HG02884 (cell line): ENCODE measurements at regions not wholly inside any gene's neighbourhood (a gene's known extent, or its start where the extent isn't known, plus 50 kb on each side); places are given as distances from the start of the nearest gene placed in this dataset.

Source experiments
- ATAC-seq: cut with Tn5 transposase; IDR thresholded peaks from one replicate; pipeline ENCODE4 v1.9.1; 2021; ENCODE audit warnings: mild to moderate bottlenecking, moderate library complexity; ENCODE audit not compliant: unreplicated experiment

DNA sequence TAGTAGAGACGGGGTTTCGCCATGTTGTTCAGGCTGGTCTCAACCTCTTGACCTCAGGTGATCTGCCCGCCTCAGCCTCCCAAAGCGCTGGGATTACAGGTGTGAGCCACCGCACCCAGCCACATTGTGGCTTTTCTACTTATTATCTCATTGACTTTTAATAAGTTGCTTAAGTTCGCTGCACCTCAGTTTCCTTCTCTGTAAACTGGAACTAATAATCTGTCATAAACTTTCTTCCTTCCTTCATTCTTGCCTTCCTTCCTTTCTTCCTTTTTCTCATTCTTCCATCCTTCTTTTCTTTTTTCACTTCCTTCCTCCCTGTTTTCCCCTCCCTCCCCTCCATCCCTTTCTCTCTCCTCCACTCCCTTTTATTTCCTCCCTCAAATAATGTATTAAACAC, 192.2 kb downstream of the MAF start:
- ATAC-seq, result no peak

DNA sequence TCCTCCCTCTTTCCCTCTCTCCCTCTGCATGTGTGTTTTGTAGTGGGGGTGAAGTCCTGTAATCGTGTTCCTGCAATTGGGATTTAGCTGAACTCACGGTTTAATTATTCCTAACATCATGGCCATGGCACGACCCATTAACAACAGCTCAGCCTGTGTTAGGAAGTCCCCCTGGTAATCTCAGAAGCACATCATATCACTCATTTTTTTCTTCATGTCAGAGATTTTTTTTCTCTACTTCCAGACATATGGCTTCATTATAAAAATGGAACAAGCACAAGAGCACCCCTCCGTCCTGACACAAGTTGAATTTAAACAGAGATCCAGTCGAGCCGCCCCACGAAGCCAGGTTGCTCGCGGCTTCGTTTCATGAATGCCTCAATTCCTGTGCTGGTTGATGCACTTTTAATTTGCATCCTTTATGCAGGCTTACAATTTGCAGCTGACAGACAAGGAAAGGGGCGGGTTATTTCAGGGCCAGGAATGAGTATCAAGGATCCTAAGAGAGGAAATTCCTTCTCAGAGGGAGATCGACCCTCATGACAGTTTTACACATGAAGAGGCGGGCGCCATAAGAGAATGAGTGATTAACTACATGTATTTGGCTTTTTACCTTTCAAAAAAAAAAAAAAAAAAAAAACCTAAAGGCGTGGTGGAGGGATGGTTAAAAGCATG, 192.9 kb downstream of the MAF start:
- ATAC-seq, result no peak

DNA sequence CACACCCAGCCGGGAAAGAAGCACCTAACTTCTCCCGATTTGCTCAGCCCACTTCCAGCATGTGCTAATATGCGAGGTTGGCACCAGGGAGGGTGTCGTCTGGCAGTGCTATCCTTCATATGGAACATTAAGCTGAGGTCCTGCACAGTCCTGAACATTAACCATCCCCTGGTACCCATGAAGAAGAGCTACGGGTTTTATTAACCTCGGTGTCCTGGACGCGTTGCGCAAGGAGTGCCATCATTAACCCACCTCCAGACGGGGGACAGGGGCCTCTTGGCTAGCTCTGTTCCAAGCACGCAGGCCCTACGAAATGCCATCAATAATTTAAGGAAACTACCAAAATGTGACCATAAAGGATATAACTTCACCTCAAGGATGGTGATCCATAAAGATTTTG, 193.5 kb downstream of the MAF start:
- no peak for ATAC-seq

DNA sequence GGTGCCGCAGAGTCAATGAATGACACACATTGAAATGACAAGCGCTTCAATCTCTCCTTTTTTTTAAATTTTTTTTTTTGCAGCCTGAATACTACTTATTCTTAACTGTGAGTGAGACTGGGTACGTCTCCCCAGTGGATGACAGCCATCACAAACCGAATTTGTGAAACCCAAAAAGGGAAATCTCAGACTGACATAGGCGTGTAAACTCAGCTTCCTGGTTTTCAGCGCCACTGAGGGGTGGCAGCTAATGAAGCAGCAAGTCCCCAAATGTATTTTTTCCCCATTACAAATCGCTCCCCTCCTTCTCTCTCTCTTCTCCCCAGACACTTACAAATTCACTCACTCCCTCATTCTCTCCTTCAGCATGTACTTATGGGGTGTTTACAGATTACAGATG, 196.0 kb downstream of the MAF start:
- ATAC-seq, result no peak

DNA sequence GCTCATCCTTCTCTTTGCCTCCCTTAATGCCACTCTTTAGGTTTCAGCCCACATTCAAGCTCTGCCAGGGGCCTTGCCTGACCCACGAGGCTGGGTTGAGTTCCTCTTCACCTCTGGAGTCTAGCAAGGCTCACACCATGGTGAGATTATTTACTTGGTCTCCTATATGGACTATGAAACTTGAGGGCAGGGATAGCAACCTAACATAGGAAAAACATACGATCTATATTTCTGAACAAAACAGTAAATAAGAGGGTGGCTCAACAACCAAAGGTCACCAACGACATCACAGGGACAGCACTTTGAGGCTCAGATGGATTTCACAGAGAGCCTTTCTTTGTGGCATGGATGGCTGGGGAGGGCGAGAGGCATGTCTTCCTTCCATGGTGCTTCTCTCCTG, 197.0 kb downstream of the MAF start:
- no peak for ATAC-seq

DNA sequence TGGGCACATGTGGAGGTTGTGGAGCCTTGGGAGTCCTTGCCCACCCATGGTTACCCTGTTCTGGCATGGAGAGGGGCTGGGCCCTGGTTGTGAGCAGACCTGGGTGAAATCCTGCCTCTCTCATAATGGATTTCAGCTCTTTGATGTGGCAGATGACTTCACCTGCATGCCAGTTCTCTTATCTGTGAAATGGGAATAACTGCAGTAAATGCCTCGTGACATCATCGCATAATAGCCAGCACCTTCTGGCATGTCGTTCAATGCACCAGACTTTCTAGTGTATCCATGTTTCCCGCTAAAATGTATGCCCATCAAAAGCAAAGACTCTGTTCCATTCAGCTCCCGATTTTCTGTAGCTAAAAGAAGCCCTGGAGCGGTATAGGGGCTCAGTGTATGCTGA, 197.6 kb downstream of the MAF start:
- no peak for ATAC-seq

DNA sequence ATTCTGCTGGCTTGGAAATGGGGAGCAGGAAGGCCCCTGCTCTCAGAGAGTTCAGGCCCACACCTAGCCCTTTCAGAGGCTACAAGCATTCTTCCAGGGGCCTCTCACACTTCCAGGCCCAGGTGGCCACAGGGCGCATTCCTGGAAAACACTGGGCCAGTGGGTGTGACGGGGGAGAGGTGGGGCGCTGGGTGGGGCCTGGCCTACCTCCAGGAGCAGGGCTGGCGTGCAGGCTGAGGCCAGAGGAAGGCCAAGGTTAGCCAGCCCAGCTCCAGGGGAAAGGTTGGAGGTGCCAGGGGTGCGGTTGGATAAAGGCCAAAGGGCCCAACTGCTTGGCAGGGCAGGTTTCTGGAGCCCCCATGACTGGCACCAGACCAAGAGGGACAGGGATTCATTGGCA, 198.2 kb downstream of the MAF start:
- no peak for ATAC-seq

DNA sequence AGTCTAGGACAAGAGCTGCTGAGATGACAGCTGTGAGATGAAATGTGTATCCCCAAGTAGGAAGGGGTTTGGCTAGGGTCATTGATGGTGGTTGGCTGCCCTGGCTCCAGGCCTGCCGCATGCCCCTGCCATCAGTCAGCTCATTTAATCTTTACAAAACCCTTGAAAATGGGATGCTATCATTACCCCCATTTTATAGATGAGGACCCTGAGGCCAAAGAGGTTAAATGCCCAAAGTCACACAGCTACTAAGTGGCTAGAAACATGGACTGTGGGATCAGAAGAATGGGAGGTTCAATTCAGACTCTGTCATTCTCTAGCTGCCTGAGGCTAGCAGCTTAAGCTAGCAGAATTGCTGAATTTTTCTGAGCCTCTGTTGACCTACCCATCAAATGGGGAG, 198.8 kb downstream of the MAF start:
- no peak for ATAC-seq

DNA sequence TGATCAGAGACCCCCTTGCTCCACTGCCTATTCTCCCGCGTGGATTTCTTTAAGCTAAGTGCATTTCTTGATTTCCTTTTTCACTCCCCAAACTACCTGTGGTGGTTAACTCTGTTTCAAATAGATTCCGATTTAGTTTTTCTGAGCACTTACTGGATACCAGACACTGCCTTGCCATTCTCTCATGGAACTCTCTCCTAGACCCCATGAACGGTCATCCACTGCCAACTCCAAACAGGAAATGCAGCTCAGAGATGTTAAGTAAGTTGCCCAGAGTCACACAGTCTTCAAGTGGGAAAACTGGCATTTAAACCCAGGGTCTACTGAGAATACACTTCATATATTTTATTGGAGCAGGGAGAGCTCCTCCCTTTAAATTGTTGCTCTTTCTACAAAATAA, 199.4 kb downstream of the MAF start:
- no peak for ATAC-seq

DNA sequence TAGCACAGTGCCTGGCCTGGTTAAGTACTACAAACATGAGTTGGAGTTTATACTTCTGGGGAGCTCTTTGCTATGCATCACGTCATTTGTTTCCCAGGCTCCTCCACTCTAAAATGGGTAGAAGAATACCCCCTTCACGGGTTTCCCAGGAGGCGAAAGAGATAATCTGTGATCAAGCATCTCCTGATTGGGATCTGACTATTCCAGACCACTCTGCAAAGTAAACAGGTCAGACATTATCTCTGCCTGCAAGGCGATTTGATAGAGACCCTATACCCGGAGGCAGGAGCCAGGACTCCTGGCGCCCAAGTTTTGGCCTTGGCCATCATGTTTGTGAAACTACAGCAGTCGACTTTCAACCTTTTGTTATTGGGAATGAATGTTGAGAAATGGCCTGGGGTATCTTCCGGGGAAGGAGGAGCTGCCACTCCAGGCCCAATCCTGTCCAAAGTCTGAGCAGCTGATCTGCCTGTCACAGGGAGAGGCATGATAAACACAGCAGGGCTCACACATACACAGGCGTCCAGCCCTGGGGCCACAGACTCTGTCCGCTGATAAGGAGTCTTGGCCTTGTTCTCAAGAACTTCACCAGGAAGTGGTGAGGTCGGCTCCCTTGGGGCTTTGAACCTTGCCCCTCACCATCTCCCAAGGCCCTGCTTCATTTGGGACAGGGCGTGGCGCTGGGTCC, 199.9 kb downstream of the MAF start:
- ATAC-seq, result no peak

DNA sequence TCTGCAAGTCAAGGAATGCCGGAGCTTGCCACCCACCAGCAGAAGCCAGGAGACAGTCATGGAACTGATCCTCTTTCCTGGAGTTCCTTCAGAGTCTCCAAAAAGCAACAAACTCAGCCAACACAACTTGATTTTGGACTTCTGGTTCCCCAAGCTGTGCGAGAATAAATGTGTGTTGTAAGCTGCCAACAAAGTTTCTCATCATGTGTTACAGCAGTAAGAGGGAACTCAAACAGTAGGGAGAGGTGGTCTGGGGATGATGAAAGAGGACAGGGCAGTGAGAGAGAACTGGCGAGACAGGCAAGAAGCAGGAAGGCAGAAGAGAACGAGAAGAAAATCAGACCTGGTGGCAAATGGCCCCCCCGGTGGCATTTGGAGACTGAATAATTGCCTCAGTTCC, 204.9 kb downstream of the MAF start:
- no peak for ATAC-seq

DNA sequence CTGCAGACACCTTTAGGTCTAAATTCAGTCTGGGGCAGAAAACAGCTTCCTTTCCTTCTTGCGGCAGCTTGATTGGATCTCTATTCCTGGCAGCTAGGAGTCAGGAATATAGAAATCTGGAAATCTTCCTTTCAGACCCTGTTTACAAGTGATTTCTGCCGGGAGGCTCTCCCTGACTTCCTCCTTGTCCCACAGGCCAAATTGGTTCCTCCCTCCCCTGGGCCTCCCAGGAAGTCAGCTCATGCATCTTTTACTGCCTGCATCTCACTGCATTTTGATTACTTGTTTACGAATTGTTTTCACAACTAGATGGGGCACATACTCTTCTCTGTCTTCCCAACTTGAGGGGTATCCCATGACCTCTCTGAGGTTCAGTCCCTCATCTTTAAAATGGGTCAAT, 206.3 kb downstream of the MAF start:
- no peak for ATAC-seq

DNA sequence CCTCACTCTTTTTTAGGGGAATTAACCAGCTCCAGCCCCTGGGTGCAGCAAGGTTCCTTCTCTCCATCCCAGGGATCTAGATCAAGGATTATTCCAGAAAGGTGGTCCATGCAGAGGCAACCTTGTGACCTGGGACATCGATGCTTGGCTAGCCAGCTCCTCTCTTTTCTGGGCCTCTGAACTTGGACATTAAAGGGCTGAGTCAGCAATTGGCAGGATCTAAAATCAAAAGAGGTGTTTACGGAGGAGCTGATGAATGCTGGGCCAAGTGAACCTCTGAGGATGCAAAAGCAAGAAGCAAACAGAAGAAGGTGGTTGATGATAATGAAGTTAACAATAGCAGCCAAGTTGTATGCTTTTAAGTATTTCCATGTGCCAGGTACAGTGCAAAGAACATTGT, 207.0 kb downstream of the MAF start:
- ATAC-seq, result no peak

DNA sequence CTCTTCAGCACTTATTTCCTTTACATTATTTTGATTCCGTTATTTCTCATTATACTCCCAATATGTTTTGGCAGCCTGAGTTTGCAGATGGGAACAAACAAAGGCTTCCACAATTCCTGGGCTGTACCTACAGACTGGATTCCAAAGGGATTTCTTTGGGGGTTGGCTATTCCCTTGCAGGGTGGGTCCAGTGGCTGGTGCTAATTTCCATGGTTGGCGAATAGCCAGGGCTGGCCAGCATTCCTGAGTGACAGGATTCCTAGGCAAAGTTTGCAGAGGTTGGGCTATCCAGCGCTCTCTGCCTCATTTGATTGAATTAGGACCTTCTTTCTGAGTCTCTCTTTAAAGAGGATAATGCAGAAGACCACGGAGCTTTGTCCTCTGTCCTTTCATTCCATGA, 207.4 kb downstream of the MAF start:
- no peak for ATAC-seq

DNA sequence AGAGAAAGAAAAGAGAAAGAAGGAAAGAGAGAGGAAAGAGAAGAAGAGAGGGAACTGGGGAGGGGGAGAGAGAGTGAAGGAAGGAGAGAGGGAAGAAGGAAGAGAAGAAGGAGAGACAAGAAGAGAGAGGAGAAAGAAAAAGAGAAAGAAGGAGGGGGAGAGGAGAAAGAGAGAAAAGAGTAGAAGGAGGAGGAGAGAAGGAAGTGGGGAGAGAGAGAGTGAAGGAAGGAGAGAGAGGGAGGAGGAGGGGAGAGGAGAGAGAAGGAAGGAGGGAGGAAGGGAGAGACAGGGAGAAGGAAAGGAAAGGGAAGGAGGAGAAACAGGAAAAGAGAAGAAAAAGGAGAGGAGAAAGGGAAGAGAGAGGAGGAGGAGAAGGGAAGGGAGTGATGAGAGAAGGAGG, 208.5 kb downstream of the MAF start:
- ATAC-seq, result no peak

DNA sequence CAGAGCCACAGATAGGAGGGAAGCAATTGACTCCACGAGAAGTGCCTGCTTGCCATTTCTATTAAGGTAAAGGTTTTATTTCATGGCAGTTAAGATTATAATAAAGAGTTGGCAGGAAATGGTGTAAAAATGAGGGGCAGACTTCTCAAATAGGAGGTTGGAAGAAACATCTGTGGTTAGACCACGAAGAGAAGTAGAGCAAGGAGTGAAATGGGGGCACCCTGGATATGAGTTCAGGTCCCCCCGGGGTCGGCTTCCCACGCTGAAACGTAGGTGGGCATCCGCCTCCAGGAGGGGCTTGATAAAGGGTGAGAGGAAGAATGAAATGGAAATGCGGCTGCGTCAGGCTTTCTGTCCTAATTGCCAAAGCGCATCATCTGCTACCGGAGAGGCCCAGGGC, 209.1 kb downstream of the MAF start:
- ATAC-seq, result no peak

DNA sequence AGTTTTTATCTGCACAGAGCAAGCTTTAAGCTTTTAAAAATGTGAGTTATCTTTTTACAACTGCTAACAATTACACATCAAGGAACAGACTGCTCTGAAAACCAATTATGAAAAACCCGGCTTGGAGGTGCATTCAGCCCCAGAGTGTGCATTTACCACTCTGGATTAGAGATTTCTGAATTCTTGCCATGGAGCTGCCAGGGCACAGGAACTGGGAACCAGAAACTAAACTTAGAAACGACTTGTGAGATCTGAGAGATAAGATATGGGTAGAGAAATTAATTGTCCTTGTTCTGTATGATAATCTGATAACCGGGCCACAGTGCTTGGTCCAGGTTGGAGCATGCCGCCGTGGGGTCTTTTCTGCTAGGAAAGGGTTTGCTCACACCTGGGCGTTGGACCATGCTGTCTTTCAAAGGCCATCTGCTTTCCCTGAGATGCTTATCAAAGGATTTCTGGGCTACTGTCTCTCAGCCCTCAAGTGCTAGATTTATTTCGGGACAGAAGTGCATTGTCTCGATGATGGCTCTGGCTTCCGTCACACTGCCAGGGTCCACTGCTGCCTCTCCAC, 210.0 kb downstream of the MAF start:
- no peak for ATAC-seq

DNA sequence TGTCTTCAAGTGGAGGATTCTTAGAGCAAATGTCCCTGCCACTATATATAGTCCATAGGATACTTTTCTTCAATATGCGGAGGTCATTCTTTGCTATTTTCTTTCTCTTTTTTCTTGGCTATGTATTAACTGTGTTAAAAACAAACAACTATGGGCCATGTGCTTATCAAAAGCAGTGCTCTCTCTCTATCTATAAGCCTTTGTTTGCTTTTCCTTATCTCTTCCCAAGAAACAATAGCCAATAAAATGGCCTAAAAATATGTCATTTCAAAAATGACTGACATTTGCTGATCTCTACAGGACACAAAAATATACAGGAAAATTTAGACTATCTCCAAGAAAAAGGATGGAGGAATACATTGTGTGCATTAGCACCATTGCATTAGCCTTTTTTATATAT, 212.1 kb downstream of the MAF start:
- ATAC-seq, result no peak

DNA sequence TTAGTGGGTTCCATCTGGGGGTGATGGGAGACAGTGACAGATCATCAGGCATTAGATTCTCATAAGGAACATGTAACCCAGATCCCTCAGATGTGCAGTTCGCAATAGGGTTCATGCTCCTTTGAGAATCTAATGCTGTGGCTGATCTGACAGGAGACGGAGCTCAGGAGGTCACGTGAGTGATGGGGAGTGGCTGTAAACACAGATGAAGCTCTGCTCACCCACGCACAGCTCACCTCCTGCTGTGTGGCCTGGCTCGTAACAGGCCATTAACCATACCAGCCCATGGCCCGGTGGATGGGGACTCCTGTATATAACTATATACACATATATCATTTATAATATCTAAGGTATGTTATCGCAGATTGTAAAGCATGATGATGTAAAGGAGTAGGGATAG, 214.2 kb downstream of the MAF start:
- no peak for ATAC-seq

DNA sequence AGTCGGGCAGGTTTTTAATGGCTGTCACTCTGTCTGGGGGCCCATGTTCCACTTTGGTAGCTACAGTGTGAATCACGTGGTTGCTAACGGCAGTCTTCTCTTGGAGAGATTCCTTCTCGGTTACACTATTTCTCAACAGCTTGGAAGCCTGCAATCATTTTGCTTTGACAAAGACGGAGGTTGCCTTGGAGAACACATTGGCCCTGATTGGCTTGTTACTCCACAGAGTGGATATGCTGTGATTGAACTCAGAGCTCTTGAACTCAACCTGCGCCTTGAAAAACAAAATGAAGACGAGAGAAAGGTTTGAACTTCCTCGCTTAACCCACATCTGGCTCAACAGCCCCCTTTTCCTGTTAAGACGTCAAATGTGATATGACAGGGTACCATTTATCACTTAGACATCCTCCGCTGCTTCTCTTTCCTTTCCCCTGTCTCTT, 218.9 kb downstream of the MAF start:
- no peak for ATAC-seq

DNA sequence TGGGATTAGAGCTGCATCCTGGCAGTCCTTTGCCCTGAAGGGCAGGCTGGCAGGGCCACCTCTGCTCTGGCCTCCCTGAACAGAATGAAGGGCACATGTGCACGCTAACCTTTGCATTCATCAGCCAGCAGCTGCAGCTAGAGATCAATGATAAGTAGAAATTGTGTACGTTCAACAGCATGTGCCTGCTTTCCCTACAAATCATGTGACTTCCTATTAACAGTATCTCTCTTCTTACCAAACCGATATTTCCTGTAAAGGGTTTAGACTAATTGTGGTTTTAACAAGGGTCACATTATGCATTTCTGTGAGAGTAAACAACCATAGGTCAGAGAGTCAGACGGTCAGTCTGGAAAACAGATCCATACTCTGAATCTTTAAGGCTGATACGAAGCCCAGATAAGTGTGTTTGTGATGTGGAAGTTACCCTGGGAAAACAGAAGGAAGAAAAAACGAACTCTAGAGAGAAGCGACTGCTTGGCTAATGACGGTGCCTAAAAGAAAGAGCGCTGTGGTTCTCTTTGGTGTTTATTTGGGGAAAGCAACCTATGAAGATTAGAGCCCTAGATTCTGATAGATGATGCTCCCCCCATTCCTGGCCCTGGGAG, 219.4 kb downstream of the MAF start:
- ATAC-seq, result no peak

DNA sequence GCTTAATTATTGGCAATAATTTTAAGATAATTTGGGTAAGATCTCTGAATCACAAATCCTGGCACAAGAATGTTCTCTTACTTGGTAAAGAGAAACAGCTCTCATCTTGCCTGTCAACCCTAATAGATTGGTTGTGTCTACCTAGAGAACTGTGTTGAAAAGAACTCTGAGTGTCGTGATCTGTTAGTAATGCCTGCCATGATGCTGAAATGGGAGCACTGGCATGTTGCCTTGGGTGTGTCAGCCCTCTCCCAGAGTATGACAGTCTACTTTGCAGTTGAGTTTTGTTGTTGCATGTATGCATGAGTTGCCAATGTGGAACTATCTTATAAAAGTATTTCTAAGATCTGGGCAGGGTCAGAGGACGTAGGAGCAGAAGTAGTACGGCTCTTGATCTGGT, 221.4 kb downstream of the MAF start:
- ATAC-seq, result no peak
